GM21786 (cell line): ENCODE measurements at regions not wholly inside any gene's neighbourhood (a gene's known extent, or its start where the extent isn't known, plus 50 kb on each side); places are given as distances from the start of the nearest gene placed in this dataset.

Source experiments
- ATAC-seq: cut with Tn5 transposase; IDR thresholded peaks from one replicate; pipeline ENCODE4 v1.9.1; 2021; ENCODE audit not compliant: unreplicated experiment

DNA sequence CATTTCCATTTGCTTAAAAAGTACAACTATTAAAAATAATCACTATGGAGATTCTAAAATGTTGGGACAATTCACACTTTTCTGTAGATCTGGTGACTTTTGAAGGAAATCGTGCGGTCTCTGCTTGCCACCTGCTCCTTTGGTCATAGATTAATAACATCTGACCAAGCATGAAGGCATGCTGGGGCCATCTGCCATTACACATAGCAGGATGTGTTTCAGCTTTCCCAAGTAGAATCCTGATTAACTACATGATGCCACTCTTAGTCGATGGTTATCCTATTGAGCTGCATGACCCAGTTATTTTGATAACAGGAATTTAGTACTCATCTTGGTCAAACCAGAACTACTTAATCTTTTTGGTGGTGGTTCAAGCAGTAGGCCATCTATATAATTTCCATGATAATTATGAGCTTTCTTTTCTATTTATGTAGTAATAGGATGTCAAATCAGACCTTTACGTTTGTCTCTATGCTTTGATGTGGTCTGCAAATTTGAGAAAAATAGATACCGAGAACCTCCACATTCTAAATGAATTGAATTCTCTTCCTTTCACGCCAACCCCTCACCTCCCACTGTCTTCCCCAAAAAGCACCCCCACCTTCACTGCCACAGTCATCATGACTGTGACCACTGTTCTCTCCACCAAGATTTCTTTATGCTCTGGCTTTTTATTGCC, 158.1 kb downstream of the DIPK2A start:
- no peak for ATAC-seq

DNA sequence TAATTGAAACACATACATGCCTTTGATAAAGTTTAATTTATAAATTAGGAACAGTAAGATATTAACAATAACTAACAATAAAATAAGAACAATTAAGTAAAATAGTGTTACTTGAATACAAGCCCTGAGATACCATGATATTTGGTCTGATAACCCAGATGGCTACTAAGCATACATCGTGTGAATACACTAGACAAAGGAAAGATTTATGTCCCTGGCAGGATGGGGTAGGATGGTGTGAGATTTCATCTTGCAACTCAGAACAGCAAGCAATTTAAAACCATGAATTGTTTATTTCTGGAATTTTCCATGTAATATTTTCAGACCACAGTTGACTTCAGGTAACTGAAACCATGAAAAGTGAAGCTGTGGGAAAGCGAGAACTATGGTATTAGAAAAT, 169.5 kb downstream of the DIPK2A start:
- no peak for ATAC-seq

DNA sequence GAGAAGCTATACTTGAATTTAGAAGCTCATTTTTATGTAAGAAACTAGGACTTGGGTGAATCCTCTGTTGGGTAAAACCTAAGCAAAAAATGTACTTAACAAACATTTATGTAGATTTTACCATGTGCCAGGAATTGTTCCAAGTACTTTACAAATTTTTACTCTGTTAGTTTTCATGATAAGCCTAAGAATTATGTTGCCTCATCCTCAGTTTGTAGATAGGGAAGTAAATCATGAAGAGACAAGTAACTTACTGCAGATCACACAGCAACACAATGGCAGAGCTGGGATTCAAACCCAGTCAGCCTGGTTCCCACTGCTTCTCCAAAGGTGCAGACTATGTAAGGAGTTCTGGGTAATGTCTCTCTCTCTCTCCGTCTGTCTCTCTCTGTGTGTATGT, 169.9 kb downstream of the DIPK2A start:
- ATAC-seq, result no peak

DNA sequence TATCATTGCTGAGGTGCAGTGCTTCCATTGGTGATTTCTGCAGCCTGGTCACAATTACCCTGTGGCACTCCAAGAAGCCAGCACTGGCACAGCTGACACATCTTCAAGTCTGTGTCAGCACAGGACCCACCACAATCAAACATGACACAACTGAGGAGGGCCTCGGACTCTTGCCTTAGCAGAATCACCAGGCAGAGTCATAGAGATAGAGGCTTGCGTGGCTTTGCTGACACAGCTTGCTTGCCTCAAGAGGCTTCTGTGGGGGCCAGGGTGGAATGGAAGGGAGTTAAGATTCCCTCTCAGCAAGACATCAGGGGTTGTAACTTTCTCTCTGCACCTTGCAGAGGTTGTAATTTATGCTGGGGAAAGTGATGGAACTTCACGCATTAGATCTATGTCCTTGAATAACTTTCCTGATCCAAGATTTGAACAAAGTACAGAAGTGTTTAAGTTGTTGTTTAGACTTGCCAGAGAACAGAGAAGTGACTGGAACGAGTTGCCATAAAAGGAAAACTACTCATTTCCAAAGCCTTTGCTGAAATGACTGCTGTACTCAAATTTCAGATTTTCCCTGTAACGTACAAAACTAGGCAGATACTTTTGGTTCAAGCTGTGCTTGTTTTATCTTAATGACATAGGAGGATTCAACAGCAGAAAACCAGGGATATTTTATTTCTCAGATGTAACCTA, 170.7 kb downstream of the DIPK2A start:
- no peak for ATAC-seq

DNA sequence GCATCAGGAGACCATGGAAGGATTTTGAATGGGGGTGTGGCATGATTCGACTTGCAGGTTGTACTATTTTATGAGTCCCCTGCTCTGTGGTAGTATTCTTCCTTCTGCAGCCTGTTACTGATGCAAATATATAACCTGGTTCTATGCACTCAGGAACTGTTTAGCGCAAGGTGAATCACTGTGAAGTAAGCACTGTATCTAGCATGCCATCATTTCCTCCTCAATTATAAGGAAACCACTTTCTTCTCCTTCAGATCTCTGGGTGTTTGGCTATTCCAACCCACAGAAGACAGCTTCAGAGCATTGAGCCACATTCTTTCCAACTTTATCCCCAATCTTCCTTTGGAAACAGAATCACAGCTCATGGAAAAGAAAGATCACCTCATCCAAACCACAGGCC, 176.7 kb downstream of the DIPK2A start:
- no peak for ATAC-seq

DNA sequence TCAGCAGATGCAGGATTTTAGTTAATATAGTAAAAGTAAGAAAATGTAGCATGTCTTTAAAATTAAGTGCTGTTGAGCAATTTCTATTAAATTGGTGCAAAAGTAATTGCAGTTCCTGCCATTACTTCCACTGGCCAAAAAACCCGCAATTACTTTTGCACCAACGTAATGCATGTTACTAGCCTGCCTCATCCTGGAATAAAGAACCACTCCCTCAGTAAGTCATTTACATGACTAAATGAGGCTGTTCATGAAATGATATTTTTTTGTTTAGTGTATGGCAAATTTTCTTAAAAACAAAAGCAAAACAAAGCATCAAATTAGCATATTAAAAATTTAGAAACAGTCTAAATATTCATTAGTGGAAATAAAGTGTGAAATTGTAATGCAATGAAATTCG, 180.4 kb downstream of the DIPK2A start:
- ATAC-seq, result no peak

DNA sequence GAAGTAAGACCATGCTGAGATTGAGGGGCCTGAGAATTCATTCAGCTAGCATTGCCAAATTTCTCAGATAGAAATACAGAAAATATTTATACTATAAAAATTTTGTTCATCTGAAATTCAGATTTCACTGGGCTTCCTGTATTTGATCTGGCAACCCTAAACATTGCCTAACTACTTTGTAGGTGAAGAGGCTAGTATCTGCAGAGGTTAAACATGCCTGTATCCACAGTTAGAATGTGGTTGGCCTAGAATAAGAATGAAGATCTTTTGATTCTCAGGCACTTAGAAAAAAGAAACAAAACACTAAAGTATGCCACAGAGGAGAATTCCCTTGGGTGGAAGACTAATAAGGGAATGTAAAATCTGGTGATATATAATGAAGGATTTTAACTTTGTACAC, 189.0 kb downstream of the DIPK2A start:
- no peak for ATAC-seq

DNA sequence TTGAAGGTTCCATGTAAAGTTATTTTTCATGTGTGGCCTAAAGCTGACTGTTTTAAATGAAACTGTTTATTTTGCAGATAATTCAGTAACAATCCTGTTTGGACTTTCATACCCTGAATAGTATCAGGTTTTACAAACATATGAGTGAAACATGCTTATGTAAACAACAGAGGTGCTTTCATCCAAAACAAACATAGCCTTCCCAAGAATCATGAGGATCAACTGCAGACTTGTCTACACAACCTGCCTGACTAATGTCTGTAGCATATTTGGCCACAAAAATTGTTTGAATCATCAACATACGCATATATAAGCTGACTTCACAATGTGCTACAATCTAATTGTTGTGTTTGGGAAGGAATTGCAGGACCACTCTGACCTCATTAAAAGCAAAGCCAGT, 190.4 kb downstream of the DIPK2A start:
- ATAC-seq, result no peak

DNA sequence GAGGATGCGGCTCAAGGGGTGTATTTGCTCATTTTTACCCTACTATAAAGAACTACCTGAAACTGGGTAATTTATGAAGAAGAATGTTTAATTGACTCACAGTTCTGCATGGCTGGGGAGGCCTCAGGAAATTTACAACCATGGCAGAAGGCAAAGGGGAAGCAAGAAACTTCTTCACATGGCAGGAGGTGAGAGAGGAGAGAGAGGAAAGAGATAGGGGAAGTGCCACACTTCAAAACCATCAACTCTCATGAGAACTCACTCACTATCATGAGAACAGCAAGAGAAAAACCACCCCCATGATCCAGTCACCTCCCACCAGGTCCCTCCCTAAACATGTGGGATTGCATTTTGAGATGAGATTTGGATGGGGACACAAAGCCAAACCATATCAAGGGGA, 192.7 kb downstream of the DIPK2A start:
- no peak for ATAC-seq

DNA sequence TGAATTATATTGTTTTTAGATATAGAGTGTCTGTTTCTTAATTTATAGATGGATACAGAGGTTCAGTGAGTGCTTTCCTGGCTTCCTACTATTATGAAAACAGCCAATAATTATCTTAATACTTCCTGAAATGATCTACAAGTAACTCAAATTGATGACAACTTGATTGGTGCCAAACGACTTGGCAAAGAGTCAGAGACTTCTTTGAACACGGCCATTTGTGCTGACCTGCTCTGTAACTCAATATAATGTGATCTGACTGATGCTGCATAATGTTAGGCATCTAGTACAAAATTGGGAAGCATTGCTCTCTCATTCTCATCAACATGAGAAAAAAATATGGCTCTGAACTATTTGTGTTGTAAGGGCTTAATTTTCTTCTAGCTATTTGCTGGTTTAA, 193.9 kb downstream of the DIPK2A start:
- no peak for ATAC-seq

DNA sequence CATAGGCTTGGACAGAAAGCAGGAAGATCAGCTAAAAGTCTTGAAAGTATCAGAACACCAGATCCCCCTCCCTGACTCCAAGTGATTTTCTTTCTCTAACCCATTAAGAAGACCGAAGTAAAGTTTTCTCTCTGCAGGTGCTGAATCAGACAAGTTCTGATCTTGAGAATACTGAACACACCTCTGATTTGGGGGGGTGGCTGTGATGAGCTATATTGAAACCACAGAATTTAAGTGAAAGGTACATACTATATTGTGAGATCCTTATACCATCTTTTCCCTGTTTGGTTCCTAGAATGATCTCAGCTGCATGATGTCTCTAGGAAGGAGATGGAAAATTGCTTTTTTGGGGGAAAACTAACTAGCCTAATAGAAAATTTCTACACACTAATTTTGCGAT, 196.0 kb downstream of the DIPK2A start:
- ATAC-seq, result no peak

DNA sequence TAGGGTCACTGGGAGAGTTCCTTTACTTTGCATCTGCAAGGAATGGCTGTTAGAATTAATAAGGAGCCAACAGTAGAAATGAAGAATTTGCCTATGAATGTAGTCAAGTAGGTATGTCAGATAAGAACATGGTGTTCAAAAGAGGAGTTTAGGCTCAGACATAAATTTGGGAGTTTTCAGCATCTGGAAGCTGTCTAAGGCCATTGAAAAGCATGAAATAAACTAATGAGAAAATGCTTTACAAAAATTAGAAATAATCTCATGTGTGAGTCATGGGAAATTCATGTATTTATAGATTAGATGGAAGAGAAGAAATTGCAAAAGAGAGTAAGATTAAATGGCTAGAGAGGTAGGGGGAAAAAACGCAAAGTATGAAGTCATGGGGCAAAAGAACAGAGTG, 201.9 kb downstream of the DIPK2A start:
- ATAC-seq, result no peak

DNA sequence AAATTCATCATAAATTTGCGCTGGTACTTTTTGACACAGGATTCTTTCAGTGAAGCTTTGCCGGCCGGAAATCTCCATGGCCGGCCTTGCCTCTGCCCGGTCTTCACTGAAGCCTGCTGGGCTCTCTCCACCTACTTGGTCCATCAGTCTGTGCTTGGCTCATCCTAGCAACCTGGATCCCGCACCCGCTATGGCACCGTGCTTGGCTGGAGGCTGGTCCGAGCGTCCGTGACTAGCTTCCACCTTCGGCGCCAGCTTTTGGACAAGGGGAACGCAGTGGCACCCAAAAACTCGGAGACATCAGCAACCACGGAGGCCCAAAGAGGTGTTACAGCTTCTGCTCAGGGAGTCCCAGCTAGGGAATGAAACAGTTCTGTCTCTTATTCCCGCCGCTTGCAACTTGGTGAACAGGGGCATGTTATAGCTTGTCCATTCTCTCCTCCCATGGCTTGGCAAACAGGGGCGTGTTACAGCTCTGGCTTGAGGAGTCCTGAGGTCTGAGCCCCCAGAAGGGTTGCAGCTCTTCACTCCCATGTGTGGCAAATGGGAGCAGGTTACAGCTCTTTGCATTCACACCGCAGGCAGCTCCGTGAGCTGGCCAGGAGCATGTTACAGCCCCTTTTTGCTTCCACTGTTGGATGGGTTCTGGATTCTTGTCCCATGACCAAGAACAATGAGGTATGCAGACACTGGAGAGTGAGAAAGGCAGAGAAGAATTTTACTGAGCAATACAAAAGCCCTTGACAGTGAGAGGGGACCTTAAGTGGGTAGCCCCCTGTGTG, 204.2 kb downstream of the DIPK2A start:
- no peak for ATAC-seq

DNA sequence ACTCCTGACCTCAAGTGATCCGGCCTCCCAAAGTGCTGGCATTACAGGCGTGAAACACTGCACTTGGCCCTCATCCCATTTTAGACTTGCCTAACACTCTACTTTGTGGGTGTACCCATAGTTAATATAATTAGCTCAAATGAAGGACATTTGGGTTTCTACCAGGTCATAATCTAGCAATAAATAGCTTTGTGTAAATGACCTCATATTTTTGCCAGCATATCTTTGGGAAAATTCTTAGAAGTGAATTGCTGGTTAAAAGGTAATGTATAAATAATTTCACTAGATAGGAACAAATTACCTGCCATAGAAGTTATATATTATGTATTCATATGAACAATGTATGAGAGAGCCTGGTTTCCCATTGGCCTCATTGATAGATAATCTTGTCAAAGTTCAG, 206.0 kb downstream of the DIPK2A start:
- no peak for ATAC-seq

DNA sequence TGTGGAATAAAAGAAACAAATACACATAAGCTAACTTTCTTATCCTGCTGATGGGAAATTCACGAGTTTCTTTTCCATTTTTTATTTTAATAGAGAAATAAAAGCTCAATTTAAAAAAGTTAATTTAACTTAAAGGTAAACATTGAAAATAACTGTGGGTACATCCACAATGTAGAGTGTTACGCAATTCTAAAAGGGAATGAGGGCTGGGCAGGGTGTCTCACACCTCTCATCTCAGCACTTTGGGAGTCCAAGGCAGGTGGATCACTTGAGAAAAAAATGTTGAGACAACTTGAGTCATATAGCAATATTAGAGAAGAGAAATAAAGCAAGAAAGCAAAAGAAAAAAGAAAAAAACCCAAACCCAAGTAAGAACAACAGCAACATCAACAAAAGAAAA, 207.0 kb downstream of the DIPK2A start:
- ATAC-seq, result no peak

DNA sequence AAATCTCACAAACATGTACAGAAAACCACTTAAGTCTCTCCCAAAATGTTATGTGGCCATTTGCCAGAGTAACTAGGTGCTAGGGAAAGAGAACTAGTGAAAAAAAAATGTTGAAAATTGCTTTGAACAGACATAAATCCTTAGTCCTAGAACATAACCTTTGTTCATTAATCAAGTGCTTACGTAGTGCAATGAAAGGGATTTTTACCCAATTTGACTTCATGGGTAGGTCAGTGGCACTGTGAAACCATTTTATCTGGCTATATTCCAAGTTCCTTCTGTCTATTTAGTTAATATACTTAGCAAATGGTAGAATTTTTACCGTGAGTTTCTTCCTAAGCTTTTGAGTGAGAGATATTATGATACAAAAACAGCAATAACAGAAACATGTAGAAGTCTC, 209.4 kb downstream of the DIPK2A start:
- ATAC-seq, result no peak

DNA sequence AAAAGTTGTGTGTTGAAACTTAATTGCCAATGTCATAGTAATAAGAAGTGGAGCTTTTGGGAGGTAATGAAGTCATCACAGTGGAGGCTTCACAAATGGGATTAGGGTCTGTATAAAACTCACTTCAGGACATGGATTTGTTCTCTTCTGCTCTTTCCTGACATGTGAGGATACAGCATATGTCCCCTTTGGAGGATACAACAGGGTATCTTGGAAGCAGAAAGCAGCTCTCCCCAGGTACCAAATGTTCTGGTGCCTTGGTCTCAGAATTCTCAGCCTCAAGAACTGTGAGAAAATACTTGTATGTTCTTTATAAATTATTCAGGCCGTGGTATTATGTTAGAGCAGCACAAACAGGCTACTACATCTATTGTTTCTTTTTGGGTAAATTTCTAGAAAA, 210.9 kb downstream of the DIPK2A start:
- no peak for ATAC-seq

DNA sequence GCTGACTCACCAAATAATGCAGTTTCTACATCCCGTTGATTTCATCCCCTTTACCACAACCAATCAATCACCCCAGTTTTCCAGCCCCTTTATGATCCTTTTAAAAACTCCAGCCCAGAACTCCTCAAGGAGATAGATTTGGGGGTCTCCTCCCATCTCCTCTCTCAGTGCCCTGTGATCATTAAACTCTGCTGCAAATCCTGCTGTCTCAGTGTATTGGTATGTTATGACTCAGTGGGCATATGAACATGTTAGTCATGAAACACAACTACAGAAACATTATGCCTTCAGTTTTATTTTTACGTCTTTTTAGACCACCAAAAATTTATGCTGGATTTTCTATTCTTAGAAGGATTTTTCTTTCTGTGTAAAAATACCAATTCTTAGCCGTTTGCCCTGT, 213.7 kb downstream of the DIPK2A start:
- ATAC-seq, result no peak

DNA sequence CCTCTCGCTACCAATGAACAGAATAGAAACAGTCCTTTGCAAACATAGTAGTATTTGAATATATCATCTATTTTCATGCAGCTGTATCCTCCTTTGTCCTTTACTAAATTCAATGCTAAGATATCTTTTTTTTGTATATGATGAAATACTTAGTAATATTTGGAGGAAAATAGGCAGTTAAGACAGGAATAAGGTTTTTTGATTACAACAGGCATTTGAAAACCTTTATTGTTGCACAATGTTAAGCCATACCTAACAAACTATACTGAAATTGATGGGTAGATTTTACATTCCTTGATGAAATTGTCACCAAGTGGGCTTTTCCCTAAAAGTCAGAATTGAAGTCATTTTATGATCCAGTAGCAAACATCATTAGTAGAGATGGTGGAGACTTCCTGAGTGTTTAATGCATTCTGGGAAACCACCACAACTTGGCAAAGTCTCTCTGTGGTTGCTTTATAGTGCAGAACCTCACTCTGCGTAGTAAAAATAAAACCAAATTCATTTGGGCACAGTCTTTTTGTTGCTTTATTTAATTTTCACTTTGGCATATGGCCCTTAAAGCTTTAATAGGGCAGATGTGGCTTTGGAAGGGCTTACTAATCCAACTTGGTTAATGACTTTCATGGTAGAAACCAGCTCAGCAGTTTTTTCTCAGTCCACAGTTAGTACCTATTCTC, 216.0 kb downstream of the DIPK2A start:
- no peak for ATAC-seq

DNA sequence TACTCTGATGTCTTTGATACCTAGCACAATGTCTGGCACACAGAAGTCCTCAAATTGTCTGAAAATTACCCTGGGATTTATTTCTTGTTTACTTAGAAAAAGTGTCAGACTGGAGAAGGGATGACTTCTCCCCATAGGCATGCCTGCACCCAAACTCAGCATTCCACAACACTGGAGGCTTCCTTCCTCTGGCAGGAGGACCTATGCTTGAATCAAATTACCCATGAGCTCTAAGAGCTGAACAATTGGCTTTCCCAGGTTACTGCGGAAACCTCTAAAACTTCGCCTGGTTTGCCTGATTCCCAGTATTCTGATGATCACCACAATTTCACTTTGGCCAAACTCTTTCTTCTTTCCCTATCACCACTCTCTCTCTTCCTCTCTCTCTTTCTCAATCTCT, 217.4 kb downstream of the DIPK2A start:
- ATAC-seq, result no peak

DNA sequence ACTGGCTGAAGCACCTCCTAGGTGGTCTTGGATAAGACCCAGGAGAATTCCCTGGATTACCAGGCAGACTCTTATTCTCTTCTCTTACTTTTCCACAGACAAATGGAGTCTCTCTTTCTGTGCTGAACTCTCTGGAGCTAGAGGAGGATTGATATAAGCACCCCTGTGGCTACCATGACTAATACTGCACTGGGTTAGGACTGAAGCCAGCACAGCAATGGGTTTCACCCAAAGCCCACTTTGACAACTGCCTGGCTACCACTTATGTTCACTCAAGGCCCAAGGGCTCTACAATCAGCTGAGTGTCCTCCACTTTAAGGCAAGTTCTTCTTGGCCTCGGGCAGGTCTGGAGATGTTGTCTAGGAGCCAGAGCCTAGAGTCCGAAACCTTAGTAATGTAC, 225.5 kb downstream of the DIPK2A start:
- no peak for ATAC-seq

DNA sequence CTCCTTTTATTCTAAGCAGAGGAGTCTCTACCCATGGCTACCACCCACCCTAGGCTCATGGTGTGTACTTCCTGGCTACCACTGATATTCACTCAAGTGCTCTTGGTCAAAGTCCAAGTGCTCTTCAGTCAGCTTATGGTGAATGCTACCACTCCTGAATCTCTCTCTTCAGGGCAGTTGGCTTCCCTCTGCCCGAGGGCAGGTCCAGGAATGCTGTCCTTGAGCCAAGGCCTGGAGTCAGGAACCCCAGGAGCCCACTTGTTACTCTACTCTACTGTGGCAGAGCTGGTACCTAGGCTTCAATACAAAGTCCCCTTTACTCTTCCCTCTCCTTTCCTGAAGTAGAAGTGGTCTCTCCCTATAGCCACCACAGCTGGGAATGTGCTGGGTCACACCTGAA, 226.0 kb downstream of the DIPK2A start:
- no peak for ATAC-seq
